Esophagus muscularis mucosa (tissue), 3 donors: ENCODE measurements at regions not wholly inside any gene's neighbourhood (a gene's known extent, or its start where the extent isn't known, plus 50 kb on each side); places are given as distances from the start of the nearest gene placed in this dataset.

Experiments
- CTCF ChIP-seq, 3 experiments: fragments of 200-600 bp in 2 of 3; fragments of 450-650 bp in 1 of 3; sonication (generic) in 2 of 3; IDR thresholded peaks; one replicate each; pipeline ENCODE4 v1.5.1; 2017 to 2019; ENCODE audit warnings: antibody characterized with exemption in 3 of 3, mild to moderate bottlenecking in 2 of 3, moderate library complexity in 1 of 3
- POLR2A ChIP-seq: fragments of 450-650 bp; IDR thresholded peaks from one replicate; pipeline ENCODE4 v1.6.1; 2017; ENCODE audit warnings: antibody characterized with exemption, moderate library complexity, mild to moderate bottlenecking, low read depth

- TF ChIP-seq CTCF (IDR thresholded peaks at IDR 0.05) (no peak), POLR2A (no peak)
Observed at GRCh38 chr10:78584681-78585080, 484.1 kb upstream of the ZMIZ1 start.
